ENCODE measurements at regions not wholly inside any gene's neighbourhood (a gene's known extent, or its start where the extent isn't known, plus 50 kb on each side); places are given as distances from the start of the nearest gene placed in this dataset.

GRCh38 chr13:99042521-99043250, 64.8 kb upstream of the DOCK9 start:
- Mint-ChIP-seq H3K4me3 (no peak overlapping the region), H3K4me1 (peaks cover 64% of the 10 kb centered on the region), H3K27me3 (no peaks in the 10 kb centered on the region), H3K27ac (peak overlapping the region; percentile 51), H3K9me3 (no peaks in the 10 kb centered on the region), H3K36me3 (ENCODE audit: low read depth) (peaks cover 22% of the 10 kb centered on the region)
- DNase-seq: no peak
- intact Hi-C loops (cut with micrococcal nuclease): loop anchor here (10.0 kb wide), 1 partner anchor 82 kb away; no protein-coding TSS in a partner anchor

DNA sequence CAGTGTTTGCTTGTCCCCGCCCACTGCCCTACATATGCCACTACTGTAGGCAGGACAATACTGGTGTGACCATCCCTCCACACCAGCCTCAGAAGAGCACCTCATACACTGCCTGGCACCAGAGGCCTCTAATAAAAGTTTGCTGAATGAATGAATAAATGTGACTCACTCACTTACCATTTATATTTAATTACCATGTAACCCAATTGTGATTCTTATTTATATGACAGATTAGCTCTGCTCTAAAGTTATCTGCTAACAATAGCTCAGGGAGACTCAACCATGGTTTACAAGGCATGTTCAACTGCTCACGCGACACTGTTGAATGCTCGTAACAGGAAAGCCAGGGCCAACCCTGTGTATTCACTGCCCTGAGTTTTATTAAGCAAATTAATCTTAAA, 66.0 kb upstream of the DOCK9 start:
- Mint-ChIP-seq H3K36me3 (ENCODE audit: low read depth) (peaks cover 22% of the 10 kb centered on the region), H3K9me3 (no peaks in the 10 kb centered on the region), H3K27ac (no peak overlapping the region), H3K4me1 (peaks cover 70% of the 10 kb centered on the region), H3K27me3 (no peaks in the 10 kb centered on the region), H3K4me3 (no peak overlapping the region)
- no peak for DNase-seq
- intact Hi-C loops (cut with micrococcal nuclease): loop anchor here (10.0 kb wide), 1 partner anchor 81 kb away; no protein-coding TSS in a partner anchor

GRCh38 chr13:99044764-99045163, 66.9 kb upstream of the DOCK9 start:
- intact Hi-C loops (cut with micrococcal nuclease): loop anchor here (5.0 to 10.0 kb wide), 2 partner anchors 80 to 213 kb away; partner anchors contain the start of gene GPR18
- H3K4me3 Mint-ChIP-seq: peak overlapping the region; percentile 73
- peak overlapping the region; percentile 90 for H3K27ac Mint-ChIP-seq
- DNase-seq: peak; percentile 69
- no peaks in the 10 kb centered on the region for H3K27me3 Mint-ChIP-seq
- peaks cover 23% of the 10 kb centered on the region for H3K36me3 Mint-ChIP-seq (ENCODE audit: low read depth)
- H3K4me1 Mint-ChIP-seq: peaks cover 74% of the 10 kb centered on the region
- no peaks in the 10 kb centered on the region for H3K9me3 Mint-ChIP-seq

GRCh38 chr13:99045396-99045795, 67.5 kb upstream of the DOCK9 start:
- Mint-ChIP-seq H3K9me3 (no peaks in the 10 kb centered on the region), H3K27me3 (no peaks in the 10 kb centered on the region), H3K4me1 (peaks cover 76% of the 10 kb centered on the region), H3K27ac (peak overlapping the region; percentile 90), H3K36me3 (ENCODE audit: low read depth) (peaks cover 22% of the 10 kb centered on the region), H3K4me3 (peak overlapping the region; percentile 73)
- intact Hi-C loops (cut with micrococcal nuclease): loop anchor here (5.0 to 10.0 kb wide), 2 partner anchors 79 to 212 kb away; partner anchors contain the start of gene GPR18
- no peak for DNase-seq

DNA sequence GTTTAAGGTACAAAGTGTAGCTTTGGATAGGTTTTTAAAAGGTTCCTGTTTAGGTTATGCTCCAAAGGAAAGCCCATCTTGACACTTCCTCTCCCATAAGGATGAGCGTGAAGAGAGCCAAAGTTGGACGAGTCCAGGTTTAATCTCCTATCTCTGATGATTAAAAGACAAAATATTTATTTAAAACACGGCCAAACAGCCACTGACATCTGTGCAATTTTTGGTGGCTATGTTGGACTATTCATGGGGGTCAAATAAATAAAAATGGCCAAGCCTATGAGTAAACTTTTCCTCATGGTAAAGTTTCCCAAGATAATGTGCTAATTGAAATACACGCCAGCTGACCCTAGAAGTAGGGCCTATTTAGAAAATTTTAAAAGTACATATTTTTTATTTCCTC, 69.0 kb upstream of the DOCK9 start:
- Mint-ChIP-seq H3K4me1 (peaks cover 79% of the 10 kb centered on the region), H3K9me3 (no peaks in the 10 kb centered on the region), H3K27ac (peak overlapping the region; percentile 90), H3K36me3 (ENCODE audit: low read depth) (peaks cover 16% of the 10 kb centered on the region), H3K27me3 (no peaks in the 10 kb centered on the region), H3K4me3 (peak overlapping the region; percentile 73)
- intact Hi-C loops (cut with micrococcal nuclease): loop anchor here (1.0 to 10.0 kb wide), 5 partner anchors 21 to 210 kb away; partner anchors contain the start of gene GPR18
- no peak for DNase-seq

- intact Hi-C loops (cut with micrococcal nuclease): loop anchor here (1.0 to 10.0 kb wide), 4 partner anchors 16 to 384 kb away; no protein-coding TSS in a partner anchor
- H3K27me3 Mint-ChIP-seq: no peaks in the 10 kb centered on the region
- H3K27ac Mint-ChIP-seq: peak overlapping the region; percentile 90
- peaks cover 15% of the 10 kb centered on the region for H3K36me3 Mint-ChIP-seq (ENCODE audit: low read depth)
- H3K4me3 Mint-ChIP-seq: peak overlapping the region; percentile 75
- DNase-seq: peak; percentile 71
- peaks cover 76% of the 10 kb centered on the region for H3K4me1 Mint-ChIP-seq
- no peaks in the 10 kb centered on the region for H3K9me3 Mint-ChIP-seq
These were observed 73.2 kb upstream of the DOCK9 start for GRCh38 chr13:99050983-99051488.

DNA sequence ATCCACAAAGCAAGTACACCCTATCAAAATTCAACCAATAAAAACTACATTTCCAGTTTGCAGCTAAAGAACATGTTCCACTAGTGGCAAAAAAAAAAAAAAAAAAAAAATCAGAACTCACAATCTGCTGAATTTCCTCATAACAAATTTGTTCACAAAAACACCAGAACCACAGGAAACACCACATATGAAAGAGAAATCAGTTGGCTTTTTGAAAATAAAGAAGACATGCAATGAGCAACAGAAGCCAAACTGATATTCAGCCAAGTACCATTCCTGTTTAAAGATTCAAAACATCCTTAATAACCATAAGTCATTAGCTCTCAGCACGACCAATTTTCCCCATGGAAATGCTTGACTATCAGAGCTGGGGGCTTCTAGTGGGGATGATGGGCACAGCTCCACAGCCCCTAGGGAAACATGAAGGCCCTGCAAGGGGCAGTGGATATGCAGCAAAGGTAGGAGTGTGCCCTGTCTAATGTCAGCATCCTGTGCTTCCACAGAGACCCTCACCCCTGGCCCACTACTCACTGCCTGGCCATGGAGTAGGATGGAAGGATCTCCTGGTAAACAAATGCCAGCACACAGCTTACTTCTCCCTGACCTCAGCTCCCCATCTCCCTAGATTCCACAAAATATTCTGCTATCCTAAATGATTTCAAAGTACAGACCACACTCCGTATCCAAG, 74.0 kb upstream of the DOCK9 start:
- DNase-seq: peak; percentile 74
- peaks cover 17% of the 10 kb centered on the region for H3K36me3 Mint-ChIP-seq (ENCODE audit: low read depth)
- peaks cover 71% of the 10 kb centered on the region for H3K4me1 Mint-ChIP-seq

GRCh38 chr13:99053636-99054233, 75.9 kb upstream of the DOCK9 start:
- H3K4me1 Mint-ChIP-seq: peaks cover 69% of the 10 kb centered on the region
- H3K36me3 Mint-ChIP-seq (ENCODE audit: low read depth): peaks cover 15% of the 10 kb centered on the region
- peak overlapping the region; percentile 63 for H3K4me3 Mint-ChIP-seq
- DNase-seq: peak; percentile 76
- no peaks in the 10 kb centered on the region for H3K9me3 Mint-ChIP-seq
- peak overlapping the region; percentile 84 for H3K27ac Mint-ChIP-seq
- H3K27me3 Mint-ChIP-seq: no peaks in the 10 kb centered on the region
- intact Hi-C loops (cut with micrococcal nuclease): loop anchor here (10.0 kb wide), 1 partner anchor 381 kb away; no protein-coding TSS in a partner anchor

More for the DNA sequence above, 74.0 kb upstream of the DOCK9 start:
- Mint-ChIP-seq H3K27ac (peak overlapping the region; percentile 90), H3K4me3 (peak overlapping the region; percentile 75), H3K27me3 (no peaks in the 10 kb centered on the region), H3K9me3 (no peaks in the 10 kb centered on the region)
- intact Hi-C loops (cut with micrococcal nuclease): loop anchor here (2.0 to 10.0 kb wide), 3 partner anchors 15 to 383 kb away; no protein-coding TSS in a partner anchor

DNA sequence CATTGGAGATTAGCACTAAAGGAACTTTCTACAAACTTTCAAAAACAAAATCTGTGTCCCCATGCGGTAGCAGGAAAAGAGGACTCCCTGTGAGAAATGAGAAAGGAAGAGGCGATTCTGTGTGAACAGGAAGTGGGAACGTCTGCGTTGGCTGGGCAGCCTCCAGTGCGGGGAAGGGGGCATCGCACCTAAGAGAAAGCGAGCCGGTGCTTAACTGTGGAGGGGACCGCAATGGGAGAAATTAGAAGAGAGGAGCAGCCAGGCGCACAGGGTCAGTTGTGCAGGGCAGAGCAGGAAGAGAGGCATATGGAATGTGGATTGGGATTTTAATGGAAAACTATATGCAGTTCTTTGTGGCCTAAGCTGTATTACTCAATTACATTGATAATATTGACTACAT, 77.4 kb upstream of the DOCK9 start:
- no peak for DNase-seq
- H3K4me1 Mint-ChIP-seq: peaks cover 67% of the 10 kb centered on the region
- H3K27ac Mint-ChIP-seq: peak overlapping the region; percentile 75
- intact Hi-C loops (cut with micrococcal nuclease): loop anchor here (10.0 kb wide), 1 partner anchor 380 kb away; no protein-coding TSS in a partner anchor
- H3K27me3 Mint-ChIP-seq: no peaks in the 10 kb centered on the region
- peaks cover 18% of the 10 kb centered on the region for H3K36me3 Mint-ChIP-seq (ENCODE audit: low read depth)
- no peaks in the 10 kb centered on the region for H3K9me3 Mint-ChIP-seq
- H3K4me3 Mint-ChIP-seq: peak overlapping the region; percentile 73

GRCh38 chr13:99055735-99056134, 77.9 kb upstream of the DOCK9 start:
- no peak overlapping the region for H3K4me3 Mint-ChIP-seq
- H3K36me3 Mint-ChIP-seq (ENCODE audit: low read depth): peaks cover 18% of the 10 kb centered on the region
- intact Hi-C loops (cut with micrococcal nuclease): loop anchor here (10.0 kb wide), 1 partner anchor 379 kb away; no protein-coding TSS in a partner anchor
- H3K9me3 Mint-ChIP-seq: no peaks in the 10 kb centered on the region
- H3K4me1 Mint-ChIP-seq: peaks cover 64% of the 10 kb centered on the region
- H3K27me3 Mint-ChIP-seq: no peaks in the 10 kb centered on the region
- H3K27ac Mint-ChIP-seq: no peak overlapping the region
- DNase-seq: no peak

DNA sequence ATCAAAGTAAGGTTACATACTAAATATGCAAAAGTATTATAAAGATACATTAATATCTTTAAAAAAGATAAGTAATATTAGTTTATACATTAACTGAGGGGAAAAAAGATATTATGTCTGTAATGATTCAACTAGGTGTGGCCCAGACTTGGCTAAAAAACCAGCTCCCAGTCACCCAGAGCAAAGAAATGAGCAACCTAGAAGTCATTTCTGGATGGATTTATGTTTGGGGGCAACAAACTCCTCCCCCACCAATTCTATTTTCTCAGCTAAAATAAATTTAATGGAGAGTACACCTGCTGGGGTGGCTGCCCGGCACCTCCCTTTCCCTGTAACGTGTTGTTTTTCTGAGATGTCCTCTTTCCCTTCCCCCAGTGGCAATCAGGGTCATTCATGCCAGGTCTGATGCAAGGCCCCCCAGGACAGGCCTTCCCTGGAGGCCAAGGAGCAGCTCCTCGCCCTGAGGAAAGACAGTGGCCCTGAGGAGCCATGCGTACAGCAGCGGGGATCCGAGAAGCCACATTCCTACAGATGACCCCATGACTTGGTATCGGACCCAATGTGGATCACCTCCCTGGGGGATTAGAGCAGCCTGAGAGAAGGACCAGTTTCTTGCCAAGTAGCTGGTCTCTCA, 78.6 kb upstream of the DOCK9 start:
- Mint-ChIP-seq H3K27me3 (no peaks in the 10 kb centered on the region), H3K4me1 (peaks cover 61% of the 10 kb centered on the region), H3K27ac (no peak overlapping the region), H3K36me3 (ENCODE audit: low read depth) (peaks cover 18% of the 10 kb centered on the region), H3K4me3 (no peak overlapping the region), H3K9me3 (no peaks in the 10 kb centered on the region)
- DNase-seq: no peak
- intact Hi-C loops (cut with micrococcal nuclease): loop anchor here (10.0 kb wide), 1 partner anchor 378 kb away; no protein-coding TSS in a partner anchor

DNA sequence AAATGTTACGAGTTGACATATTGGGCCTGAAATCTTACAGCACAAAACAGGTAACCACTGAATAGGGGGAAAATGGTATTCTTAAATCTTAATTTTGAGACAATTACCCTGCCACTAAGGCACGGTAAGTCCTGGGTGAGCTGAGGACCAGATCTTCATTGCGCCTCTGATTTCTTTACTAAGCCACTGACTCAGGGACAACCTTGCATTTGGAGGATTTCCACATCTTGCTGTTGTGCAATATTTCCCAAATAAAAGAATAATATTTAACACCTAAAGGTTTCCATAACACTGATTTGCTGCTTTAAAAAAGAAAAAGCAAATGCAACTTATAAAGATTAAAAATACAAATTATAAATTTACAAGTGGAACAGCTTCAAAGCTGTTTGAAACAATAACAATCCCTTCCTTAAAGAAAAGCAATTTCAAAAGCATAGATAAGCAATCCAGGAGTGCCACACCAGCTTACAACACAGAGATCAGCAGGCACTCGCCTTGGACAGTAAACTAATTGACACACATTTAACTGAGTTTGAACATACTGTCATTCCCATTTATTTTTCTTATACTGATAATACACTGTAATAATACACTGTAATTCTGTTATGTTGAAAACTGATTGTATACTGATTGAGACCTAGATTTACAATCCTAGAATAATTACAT, 79.6 kb upstream of the DOCK9 start:
- no peaks in the 10 kb centered on the region for H3K27me3 Mint-ChIP-seq
- no peak for DNase-seq
- intact Hi-C loops (cut with micrococcal nuclease): loop anchor here (10.0 kb wide), 1 partner anchor 377 kb away; no protein-coding TSS in a partner anchor
- H3K4me3 Mint-ChIP-seq: no peak overlapping the region
- H3K9me3 Mint-ChIP-seq: no peaks in the 10 kb centered on the region
- peaks cover 54% of the 10 kb centered on the region for H3K4me1 Mint-ChIP-seq
- H3K36me3 Mint-ChIP-seq (ENCODE audit: low read depth): peaks cover 23% of the 10 kb centered on the region
- no peak overlapping the region for H3K27ac Mint-ChIP-seq
